G401.6 (cell line): ENCODE measurements at regions not wholly inside any gene's neighbourhood (a gene's known extent, or its start where the extent isn't known, plus 50 kb on each side); places are given as distances from the start of the nearest gene placed in this dataset.

Source experiments
- FAIRE-seq: peaks from 2 replicates; lab custom pipeline; 2012; peaks lifted over from hg19 to GRCh38; lab: Jason Lieb, UNC

GRCh38 chr13:88887045-88887662, 1216.0 kb downstream of the SLITRK5 start:
- FAIRE-seq = no peak

DNA sequence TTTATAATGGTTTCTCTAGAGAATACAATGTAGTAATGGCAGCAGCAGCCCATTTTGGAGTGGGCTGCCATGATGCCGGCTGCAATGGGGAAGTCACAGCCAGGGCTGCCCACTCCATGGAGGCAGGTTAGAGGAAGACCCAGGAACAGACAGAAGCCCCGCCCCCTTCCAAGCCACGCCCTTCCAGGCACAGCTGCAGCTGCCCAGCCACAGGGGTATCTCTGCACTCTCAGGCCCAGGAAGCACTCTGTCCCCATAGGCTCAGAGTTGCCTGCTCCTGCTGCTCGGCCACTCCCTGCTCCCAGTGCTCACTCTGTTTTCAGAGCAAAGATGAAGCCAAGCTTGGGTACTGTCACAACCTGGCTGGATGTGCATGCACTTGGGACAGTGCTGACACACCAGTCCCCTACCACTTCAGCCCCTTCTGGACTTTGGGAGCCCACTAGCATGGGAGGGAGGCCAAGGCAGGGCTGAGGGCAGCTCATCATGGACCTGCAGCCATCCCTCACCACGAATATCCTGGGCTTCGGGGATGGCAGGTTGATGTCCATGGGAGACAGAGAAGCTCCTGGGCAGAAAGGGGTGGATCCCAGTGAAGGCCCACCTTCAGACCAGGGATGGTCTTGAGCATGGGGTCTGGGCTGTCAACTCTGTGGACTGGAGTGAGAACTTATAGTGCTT, 1224.2 kb downstream of the SLITRK5 start:
- FAIRE-seq = no peak

DNA sequence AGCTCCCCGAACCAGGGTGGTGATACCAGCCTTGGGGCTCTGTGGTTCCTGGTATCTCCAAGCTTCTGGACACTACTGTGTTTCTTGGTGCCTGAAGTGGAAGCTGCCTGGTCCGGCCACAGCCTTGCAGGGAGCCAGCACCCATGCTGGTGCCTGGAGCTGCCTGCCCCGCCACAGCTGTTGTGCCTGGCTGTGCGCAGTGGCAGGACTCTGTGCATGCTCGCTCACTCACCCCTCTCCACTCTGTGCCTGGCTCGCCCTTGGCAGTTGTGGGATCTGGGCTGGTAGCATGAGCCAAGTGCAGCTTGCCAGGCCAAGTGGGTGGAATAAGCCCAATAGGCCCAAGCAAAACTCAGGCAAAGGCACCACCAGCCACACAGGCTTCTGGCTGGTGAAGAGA, 1225.3 kb downstream of the SLITRK5 start:
- FAIRE-seq = no peak

DNA sequence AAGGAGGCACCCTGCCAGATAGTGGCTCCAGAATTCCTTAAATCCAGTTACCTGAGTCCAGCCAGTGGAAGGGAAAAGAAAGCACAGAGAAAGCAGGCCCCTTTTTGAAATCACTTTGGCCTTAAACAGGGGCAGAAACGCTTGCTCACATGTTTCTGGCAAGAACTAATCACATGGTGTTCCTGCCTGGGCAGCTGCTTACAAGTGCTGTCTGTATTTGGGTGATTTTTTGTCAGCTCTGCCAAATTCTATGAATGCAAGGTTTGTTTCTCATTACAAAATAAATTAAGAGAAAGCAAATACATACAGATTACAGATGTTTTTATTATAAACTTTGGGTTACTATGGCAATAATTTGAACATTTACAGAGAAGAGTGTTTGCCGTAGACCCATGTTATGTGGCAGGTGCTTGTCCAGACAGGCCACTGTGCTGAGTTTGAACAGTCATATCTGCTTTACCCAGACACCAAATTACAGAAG, 1237.8 kb downstream of the SLITRK5 start:
- FAIRE-seq = no peak

GRCh38 chr13:88919970-88920628, 1248.9 kb downstream of the SLITRK5 start:
- no peak for FAIRE-seq

GRCh38 chr13:88925954-88926353, 1254.8 kb downstream of the SLITRK5 start:
- FAIRE-seq = no peak

DNA sequence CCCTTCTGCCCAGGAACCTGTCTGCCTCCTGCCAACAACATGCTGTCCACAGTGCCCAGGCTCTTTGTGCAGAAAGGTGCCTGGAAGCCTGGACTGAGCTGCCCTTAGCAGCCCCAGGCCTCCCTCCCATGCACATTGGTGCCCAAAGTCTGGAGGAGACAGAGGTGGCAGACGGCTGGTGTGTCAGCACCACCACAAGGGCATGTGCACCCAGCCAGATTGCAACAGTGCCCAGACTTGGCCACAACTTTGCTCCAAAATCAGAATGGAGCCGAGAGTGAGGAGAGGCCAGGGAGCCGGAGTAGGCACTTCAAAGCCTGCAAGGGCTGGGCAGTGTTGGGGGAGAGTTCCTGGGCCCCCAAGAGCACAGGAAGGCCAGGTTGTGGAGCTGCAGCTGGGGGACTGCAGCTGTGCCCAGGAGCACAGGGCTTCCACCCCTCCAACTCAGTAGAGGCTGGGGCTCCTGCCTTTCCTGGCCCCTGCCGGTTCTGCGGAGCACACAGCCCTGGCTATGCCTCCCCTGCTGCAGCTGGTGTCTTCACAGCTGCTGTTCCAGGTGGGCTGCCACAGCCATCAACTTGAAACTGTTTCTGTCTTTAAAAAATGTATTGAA, 1255.8 kb downstream of the SLITRK5 start:
- FAIRE-seq = no peak

- FAIRE-seq = no peak
Measured at GRCh38 chr13:88932950-88933349, 1261.8 kb downstream of the SLITRK5 start.

GRCh38 chr13:88937384-88937783, 1266.2 kb downstream of the SLITRK5 start:
- FAIRE-seq = no peak

- FAIRE-seq = no peak
Measured at GRCh38 chr13:88945793-88946192, 1274.6 kb downstream of the SLITRK5 start.

DNA sequence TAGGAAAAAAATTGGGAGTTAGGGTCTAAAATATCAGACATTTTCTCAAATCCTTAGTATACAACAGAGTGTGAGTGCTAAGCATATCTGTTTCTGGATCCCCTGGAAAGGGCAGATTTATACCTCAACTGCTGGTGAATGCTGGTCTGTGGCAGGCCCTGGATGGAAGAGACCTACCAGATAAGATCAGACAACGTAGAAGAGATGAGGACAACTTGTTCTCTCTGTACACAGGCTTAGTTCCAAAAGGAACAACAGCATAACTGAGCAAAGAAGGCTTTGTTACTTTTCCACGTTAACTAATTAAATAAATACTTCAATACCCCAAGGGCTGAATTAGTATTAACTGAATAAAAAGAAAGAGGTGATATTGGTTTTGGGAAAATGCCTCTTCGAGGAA, 1277.3 kb downstream of the SLITRK5 start:
- no peak for FAIRE-seq

- no peak for FAIRE-seq
Measured at GRCh38 chr13:88958821-88959220, 1287.7 kb downstream of the SLITRK5 start.

- FAIRE-seq = no peak
Measured at GRCh38 chr13:88976466-88976865, 1305.3 kb downstream of the SLITRK5 start.

DNA sequence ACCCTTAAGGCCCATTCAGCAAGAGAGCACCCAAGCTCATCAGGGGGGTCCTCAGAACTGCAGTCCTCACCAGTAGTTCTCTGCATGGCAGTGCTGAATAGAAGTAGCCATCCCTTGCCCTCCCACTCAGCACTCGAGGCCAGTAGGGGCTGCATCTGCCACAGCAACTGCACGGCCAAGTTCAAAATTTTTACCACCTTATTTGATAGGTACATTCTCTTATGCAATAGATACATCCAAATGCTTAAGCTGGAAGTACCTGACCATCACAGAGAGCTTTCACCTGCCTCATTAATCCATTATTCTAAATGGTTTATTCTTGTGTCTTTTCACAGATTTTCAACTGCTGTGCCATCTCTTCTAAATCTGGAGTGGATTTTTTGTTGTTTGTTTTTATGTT, 1307.4 kb downstream of the SLITRK5 start:
- no peak for FAIRE-seq

GRCh38 chr13:88979465-88980175, 1308.4 kb downstream of the SLITRK5 start:
- no peak for FAIRE-seq

- no peak for FAIRE-seq
Measured at GRCh38 chr13:89003656-89004055, 1332.5 kb downstream of the SLITRK5 start.

DNA sequence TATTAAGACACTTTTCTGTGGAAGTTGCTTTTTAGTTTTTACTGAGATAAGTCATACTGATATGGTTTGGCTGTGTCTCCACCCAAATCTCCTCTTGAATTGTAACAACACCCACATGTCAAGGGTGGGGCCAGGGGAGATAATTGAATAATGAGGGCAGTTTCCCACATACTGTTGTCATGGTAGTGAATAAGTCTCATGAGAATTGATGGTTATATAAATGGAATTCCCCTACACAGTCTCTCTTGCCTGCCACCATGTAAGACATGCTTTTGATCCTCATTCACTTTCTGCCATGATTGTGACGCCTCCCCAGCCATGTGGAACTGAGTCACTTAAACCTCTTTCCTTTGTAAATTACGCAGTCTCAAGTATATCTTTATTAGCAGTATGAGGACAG, 1340.4 kb downstream of the SLITRK5 start:
- no peak for FAIRE-seq

GRCh38 chr13:89027694-89028306, 1356.6 kb downstream of the SLITRK5 start:
- no peak for FAIRE-seq

GRCh38 chr13:89029062-89029461, 1357.9 kb downstream of the SLITRK5 start:
- no peak for FAIRE-seq

DNA sequence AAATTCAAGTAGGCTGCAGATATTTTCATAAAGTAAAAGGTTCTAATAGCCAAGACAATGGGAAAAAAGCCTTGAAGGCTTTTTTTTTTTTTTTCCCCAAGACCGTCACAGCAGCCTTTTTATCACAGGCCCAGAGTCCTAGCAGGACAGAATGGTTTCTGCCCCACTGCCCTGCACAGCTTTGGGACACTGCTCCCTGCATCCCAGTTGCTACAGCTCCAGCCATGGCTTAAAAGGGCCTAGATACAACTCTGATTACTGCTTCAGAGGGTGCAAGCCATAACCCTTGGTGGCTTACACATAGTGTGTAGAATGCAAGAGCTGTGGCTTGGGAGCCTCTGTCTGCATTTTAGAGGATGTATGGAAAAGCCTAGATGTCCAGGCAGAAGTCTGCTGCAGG, 1362.8 kb downstream of the SLITRK5 start:
- FAIRE-seq = no peak

GRCh38 chr13:89052699-89053098, 1381.5 kb downstream of the SLITRK5 start:
- FAIRE-seq = no peak

DNA sequence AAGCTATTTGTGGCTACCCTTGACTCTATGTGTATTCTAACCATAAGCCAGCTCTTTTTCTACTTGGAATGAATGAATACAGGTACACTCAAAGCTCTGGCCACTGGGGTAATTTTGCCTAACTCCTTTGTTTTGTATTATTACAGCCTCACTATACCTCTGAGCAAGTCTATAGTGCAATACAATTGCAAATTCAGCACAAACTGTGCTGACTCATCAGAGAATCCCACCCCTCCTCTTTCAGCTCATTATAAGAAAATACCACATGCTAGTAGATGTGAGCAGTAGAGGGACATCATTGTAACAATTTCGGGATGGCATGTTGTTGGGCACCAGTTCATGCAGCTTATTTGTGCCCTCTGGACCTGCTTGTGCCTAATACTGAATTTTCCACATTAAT, 1382.2 kb downstream of the SLITRK5 start:
- FAIRE-seq = no peak
